ENCODE measurements at regions not wholly inside any gene's neighbourhood (a gene's known extent, or its start where the extent isn't known, plus 50 kb on each side); places are given as distances from the start of the nearest gene placed in this dataset.

GRCh38 chr13:30006246-30006645, 155.8 kb upstream of the UBL3 start:
- no peak for DNase-seq (ENCODE audit: low spot score in 2 of 2, unreplicated experiment in 2 of 2)
- H3K27ac Mint-ChIP-seq: no peak overlapping the region
- H3K27me3 Mint-ChIP-seq (ENCODE audit: low read depth): peaks cover 2% of the 10 kb centered on the region
- H3K4me3 Mint-ChIP-seq: no peak overlapping the region
- TF ChIP-seq CTCF (IDR thresholded peaks at IDR 0.05; ENCODE audit: unreplicated experiment): no peak
- no peaks in the 10 kb centered on the region for H3K4me1 Mint-ChIP-seq
- H3K9me3 Mint-ChIP-seq: no peaks in the 10 kb centered on the region
- H3K36me3 Mint-ChIP-seq: no peaks in the 10 kb centered on the region

GRCh38 chr13:30004204-30004603, 153.8 kb upstream of the UBL3 start:
- Mint-ChIP-seq H3K36me3 (no peaks in the 10 kb centered on the region), H3K4me1 (peaks cover 2% of the 10 kb centered on the region), H3K9me3 (no peaks in the 10 kb centered on the region), H3K27me3 (ENCODE audit: low read depth) (peaks cover 2% of the 10 kb centered on the region), H3K27ac (no peak overlapping the region), H3K4me3 (no peak overlapping the region)
- DNase-seq (ENCODE audit: low spot score in 2 of 2, unreplicated experiment in 2 of 2): no peak
- no peak for TF ChIP-seq CTCF (IDR thresholded peaks at IDR 0.05; ENCODE audit: unreplicated experiment)

GRCh38 chr13:30002577-30002976, 152.2 kb upstream of the UBL3 start:
- Mint-ChIP-seq H3K4me3 (no peak overlapping the region), H3K4me1 (peaks cover 2% of the 10 kb centered on the region), H3K9me3 (no peaks in the 10 kb centered on the region), H3K27me3 (ENCODE audit: low read depth) (peaks cover 2% of the 10 kb centered on the region), H3K36me3 (no peaks in the 10 kb centered on the region), H3K27ac (no peak overlapping the region)
- DNase-seq (ENCODE audit: low spot score in 2 of 2, unreplicated experiment in 2 of 2): no peak
- TF ChIP-seq CTCF (IDR thresholded peaks at IDR 0.05; ENCODE audit: unreplicated experiment): no peak

DNA sequence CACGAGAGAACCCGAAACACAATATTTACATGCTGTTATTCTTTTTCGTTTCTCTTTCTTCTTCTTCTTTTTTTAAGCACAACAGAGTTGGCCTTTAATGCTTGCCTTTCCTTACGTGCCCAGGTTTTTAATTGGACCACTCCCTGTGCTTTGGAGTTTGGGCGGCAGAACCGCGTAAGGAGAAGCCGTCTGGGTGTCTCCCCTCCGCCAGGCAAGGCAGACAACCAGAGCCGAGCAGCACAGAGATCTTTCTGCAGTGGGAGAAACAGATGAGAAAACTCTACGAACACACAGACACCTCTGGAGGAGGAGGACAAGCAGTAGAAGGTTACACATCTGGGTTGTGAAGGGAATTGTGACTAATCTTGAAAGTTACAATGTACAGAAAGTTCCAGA, 150.0 kb upstream of the UBL3 start:
- Mint-ChIP-seq H3K4me1 (peaks cover 2% of the 10 kb centered on the region), H3K9me3 (no peaks in the 10 kb centered on the region), H3K36me3 (no peaks in the 10 kb centered on the region), H3K4me3 (no peak overlapping the region), H3K27me3 (ENCODE audit: low read depth) (peaks cover 2% of the 10 kb centered on the region), H3K27ac (no peak overlapping the region)
- no peak for TF ChIP-seq CTCF (IDR thresholded peaks at IDR 0.05; ENCODE audit: unreplicated experiment)
- no peak for DNase-seq (ENCODE audit: low spot score in 2 of 2, unreplicated experiment in 2 of 2)

DNA sequence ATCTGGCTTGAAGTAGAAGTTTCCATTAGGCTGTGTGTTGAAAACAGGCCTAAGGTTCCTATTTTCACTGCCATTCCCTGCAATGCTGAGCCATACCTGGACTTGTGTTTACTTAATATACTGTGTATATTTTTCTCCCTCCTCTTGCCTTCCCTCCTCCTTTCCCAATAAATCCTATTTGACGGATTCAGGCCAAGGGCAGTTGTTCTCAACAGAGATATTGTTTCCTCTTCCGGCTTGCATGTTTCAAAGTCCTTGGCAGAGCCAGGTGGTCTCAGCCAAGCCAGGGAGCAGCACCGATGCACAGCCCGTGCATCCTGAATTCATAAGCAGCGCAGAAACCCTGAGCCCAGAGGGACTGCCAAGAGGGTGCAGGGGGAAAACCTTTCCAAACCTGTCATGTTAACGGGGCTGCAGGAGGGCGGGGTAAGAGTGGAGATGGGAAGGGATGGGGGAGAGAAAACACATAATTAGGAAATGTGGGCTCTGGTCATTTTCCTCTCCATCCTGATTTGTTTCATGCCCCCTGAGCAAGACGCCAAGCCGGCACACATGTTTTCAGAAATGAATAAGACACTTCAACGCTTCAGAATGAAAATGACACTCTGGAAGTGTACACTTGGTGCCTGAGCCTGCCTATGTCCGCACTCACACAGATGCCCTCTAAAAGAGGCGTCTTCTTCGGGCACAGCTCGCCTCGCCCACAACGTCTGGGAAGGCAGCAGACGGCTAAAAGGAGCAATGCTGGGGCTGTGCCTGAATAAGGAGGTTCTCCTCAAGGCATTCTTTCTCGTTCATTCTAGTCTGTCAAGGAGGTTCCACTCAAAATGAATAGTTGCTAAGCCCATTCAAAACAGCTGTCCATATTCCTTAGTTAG, 149.3 kb upstream of the UBL3 start:
- Mint-ChIP-seq H3K9me3 (no peaks in the 10 kb centered on the region), H3K27ac (no peak overlapping the region), H3K4me3 (no peak overlapping the region), H3K4me1 (peaks cover 2% of the 10 kb centered on the region), H3K27me3 (ENCODE audit: low read depth) (peaks cover 2% of the 10 kb centered on the region), H3K36me3 (no peaks in the 10 kb centered on the region)
- TF ChIP-seq CTCF (IDR thresholded peaks at IDR 0.05; ENCODE audit: unreplicated experiment): no peak
- no peak for DNase-seq (ENCODE audit: low spot score in 2 of 2, unreplicated experiment in 2 of 2)
